Stromal cell of bone marrow (primary cell): ENCODE measurements at regions not wholly inside any gene's neighbourhood (a gene's known extent, or its start where the extent isn't known, plus 50 kb on each side); places are given as distances from the start of the nearest gene placed in this dataset.

Experiments
- DNase-seq: peaks from one replicate; pipeline ENCODE4 v3.0.0-alpha.2; 2012; ENCODE audit warnings: low read depth

- DNase-seq, result no peak
Observed at GRCh38 chr2:18784245-18784644, 194.9 kb upstream of the NT5C1B start.

DNA sequence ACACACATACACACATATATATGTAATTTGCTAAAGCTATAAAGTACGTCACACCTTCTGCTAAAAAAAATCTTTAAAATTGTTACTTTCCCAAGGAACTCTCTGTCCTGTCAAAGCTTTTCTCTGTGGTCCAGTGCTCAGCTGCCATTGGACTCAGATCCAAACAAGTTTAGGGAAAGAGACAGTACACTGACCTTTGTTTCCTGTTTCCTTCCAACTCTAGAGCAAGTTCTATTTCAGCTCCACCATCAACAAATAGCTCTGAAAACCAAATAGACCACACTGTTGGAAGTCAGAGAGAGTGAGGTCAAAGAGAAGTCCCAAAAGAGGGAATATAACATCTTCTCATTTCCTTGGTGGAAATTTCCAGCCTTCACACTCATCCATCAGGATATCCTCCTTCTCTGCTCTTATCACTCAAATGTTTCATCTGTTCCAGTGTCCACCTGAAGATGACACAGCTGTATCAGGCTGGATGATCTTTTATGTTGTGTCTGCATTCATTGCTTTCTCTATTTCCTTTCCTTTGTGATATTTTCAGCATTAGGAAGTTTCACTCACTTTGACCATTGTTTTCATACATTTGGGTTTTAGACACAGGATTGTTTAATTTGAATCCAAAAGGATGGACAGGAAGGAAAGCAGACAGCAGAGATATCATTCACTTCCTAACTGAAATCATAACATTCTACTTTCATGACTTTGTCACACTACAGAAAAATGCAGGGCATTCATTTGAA lies 192.3 kb upstream of the NT5C1B start:
- no peak for DNase-seq

DNA sequence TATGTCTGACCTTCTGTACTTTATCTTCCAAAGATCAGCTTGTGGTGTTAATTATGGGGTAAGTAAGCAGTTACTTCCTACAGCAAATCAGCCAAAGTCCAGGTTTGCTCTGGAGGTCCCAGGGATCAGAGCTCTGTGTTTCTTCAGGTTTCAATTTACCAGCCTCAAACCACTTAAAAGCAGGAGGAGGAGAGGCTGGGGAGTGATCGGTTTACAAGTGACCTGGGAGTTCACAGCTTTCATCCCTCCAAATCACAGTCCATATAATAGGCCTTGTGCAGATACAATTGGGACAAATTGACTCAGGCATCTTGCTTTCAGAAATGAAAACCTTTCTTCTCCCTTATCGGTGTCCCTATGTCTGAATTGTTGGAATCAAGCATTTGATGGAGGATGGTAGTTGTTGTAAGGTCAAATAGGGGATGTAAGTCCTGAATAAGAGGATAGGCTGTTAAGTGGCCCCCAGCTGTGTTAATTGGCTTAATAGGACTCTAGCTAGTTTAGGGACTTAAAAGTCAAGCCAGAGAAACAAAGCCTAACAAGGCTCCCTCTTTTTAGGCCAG lies 188.0 kb upstream of the NT5C1B start:
- DNase-seq, result no peak

DNA sequence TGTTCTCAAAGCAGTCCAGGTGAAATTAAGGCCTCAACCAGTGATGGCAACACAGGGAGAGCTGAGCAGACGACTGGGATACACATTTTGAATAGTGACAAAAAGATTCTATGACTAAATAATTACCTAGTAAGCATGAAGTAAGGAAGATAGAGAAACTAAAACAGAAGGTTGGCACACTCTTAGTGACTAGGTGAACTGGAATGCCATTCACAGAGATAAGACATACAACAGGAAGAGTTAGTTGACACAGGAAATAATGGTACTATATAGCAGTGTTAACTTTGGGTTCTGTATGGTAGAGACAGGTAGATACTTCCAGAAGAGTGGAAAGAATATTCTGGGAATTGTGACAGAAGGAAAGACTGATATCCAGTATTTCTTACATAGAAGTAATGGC lies 181.8 kb upstream of the NT5C1B start:
- no peak for DNase-seq

DNA sequence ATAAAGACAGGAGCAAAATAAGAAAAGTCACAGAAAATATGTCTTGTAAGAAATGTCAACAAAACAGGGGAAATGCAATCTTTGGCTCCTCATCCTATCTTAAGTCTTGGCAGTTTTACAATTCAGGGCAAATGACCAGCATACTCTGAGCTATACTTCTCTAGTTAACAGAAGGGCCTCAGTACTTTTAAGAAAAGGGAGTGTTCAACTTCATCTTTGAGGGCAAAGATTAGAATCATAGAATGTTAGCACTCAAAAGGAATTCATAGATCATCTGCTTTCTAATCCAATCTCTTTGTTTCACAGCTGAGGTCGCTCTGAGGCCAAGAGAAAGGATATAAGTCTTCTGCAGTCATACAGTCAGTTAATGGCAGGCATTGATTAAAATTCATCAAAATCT lies 174.0 kb upstream of the NT5C1B start:
- no peak for DNase-seq

DNA sequence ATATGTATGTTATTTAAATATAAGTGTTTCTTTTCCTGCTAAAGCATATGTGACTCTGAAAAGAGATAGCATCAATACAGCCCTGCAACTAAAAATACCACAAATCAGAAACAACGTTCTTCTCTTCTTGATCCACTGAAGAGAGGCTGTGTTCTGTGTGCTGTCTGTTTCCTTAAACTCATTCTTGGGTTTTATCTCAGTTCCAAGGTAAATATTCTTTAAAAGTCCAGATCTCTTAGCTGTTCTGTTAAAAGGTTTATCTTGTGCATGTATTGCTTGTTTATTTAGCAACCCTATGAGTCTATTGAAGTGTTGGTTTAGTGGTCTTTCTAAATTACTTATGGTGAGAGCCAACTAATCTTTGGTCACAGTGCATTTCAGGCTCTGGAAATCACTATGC lies 173.3 kb upstream of the NT5C1B start:
- no peak for DNase-seq

- no peak for DNase-seq
Observed at GRCh38 chr2:18754286-18754685, 164.9 kb upstream of the NT5C1B start.

DNA sequence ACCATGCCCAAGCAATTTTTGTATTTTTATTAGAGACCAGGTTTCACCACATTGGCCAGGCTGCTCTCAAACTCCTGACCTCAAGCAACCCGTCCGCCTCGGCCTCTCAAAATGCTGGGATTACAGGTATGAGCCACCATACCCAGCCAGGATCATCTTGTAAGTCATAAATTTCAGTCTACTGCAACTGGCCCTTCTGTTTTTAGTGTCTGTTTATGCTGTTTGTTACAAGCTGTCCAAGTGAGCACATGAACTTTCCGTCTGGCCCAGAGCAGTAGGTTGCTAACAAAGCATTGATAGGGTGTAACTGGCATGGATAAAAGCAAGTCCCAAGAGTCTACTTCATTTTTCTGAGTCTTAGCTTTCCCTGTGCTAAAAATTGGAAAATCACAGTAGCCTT lies 164.4 kb upstream of the NT5C1B start:
- no peak for DNase-seq

DNA sequence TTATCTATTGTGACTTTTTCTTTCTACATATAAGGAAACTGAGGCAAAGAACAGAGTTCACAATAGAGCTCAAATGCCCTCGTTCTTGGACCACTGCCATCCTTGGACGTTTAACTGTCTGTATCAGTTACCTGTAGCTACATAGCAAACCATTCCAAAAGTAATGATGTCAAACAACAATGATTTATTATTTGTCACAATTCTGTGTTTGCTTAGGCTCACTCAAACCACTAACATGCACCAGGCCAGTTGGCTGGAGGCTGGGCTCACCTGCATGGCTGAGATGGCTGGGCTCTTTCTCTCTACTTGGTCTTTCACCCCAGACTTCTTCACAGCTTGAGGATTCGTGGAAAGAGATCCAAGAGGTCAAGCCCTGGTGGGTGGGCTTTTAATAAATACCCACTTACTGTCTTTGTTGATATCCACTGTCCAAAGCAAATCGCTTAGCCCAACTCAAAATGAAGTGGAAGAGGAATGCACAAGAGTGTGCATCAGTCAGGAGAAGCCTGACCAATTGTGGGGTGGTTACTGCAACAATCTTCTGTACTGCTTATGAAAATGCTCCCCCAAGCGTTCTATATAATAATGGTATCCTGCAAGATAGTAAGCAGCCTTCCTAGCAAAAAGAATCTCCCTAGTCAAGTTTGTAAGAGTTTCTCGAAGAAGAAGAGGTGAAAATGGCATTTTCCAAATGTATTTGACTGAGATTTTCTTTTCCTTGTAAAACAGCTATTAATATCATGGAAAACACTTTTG lies 163.5 kb upstream of the NT5C1B start:
- DNase-seq, result no peak

- no peak for DNase-seq
Observed at GRCh38 chr2:18752022-18752493, 162.7 kb upstream of the NT5C1B start.

- no peak for DNase-seq
Observed at GRCh38 chr2:18750672-18751554, 161.5 kb upstream of the NT5C1B start.

- no peak for DNase-seq
Observed at GRCh38 chr2:18749912-18750526, 160.7 kb upstream of the NT5C1B start.

DNA sequence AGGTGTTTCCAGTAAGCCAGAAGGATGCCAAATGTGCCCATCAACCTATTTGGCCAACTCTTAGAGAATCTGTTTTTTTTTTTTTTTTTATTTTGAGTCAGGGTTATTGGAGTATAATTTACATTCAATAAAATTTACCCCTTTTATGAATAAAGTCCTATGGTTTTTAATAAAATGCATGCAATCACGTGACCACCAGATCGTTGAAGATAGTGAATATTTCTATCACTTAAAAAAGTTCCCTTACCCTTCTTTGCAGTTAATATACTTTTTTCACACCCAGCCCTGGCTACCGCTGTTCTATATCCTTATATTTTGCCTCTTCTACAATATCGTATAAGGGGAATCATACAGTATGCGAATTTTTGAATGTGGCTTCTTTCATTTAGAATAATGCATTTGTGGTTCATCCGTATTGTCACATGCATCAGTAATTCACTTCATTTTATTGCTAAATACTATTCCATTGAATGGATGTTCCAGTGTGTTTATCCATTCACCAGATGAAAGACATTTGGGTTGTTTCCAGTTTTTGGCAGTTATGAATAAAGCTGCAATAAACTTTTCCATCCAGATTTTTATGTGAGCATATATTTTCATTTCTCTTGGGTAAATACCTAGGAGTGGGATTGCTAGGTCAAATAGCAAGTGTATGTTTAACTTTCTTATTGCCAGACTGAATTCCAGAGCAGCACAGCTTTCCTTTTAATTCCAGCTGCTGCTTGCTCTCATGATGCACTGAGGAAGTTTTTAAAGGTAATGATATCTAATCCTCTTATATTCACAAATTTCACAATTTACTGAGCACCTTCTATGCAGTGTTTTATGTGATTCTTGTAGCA lies 156.3 kb upstream of the NT5C1B start:
- no peak for DNase-seq

DNA sequence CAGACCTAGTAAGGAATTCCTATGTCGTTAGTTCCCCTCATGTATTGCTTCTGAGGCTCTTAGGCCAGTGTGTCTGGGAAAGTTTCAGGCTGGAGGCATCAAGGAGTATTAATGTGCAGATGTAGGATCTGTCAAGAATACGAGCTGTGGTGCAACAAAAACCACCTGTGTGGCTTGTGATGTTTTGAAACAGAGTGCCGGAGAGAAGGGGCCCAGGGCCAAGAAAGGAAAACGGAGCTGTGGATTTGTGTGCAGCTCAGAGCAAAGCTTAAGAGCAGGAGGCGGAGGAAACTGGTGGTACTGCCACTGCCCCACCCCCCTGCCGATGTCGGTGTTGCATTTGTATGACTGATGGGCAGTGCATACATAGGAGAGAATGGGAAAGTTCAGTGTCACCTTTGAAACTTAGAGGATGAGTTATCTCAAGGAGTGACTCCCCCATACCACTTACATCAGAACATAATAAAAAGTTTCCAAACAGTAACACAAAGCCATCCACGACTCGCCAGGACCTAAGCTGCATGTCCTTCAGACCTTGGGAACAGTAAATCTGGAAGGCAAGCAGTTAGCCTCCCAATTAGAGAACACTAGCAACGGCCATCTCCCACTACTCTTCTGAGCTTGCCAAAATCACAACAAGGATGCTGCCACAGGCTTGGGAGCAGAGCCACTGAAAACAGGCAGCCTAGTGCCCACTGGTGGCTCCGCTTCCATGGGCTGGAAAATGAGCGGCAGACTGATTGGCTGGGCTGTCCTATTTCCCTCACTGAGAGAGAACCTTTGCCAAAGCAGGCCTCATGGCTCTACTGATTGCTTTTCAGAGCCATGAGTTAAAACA lies 152.7 kb upstream of the NT5C1B start:
- no peak for DNase-seq

GRCh38 chr2:18741191-18741590 lies 151.8 kb upstream of the NT5C1B start:
- DNase-seq, result no peak

DNA sequence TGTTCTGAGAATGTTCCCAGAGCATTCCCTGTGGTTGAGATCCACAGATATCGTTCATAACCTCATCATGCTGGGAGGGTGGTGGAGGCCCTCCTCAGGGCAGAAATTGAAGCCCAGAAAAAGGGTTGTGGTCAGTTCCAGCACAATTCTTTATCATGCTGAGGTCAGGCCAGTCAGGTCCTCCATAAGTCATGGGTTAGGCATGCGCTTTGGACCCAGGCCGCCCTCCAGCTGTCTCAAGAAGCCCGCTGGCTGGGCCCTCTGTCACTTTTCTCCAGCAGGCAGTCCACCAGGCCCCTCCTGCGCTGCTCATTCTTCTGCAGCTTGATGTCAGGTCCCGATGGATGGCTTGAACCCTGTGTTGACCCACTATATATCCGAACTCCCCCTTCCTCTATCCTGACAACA lies 151.1 kb upstream of the NT5C1B start:
- no peak for DNase-seq

GRCh38 chr2:18731666-18732065 lies 142.3 kb upstream of the NT5C1B start:
- no peak for DNase-seq

- no peak for DNase-seq
Observed at GRCh38 chr2:18724371-18725145, 135.2 kb upstream of the NT5C1B start.

DNA sequence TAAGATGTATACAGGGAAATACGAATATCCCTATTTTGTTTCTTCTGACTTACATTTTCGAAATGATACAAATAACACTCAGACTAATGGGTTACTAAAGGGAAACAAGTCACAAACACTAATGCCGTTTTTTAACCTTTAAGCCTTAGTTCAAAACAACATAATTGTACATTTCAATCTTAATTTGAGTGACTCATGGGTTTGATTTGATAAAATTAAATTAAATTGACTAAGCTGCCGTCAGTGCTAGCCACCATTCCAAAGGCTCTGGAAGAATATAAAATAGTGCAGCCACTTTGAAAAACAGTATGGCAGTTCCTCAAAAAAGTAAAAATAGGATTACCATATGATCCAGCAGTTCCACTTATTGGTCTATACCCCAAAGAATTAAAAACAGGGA lies 133.8 kb upstream of the NT5C1B start:
- no peak for DNase-seq
